Liver (tissue), 8 donors: ENCODE measurements at regions not wholly inside any gene's neighbourhood (a gene's known extent, or its start where the extent isn't known, plus 50 kb on each side); places are given as distances from the start of the nearest gene placed in this dataset.

Experiments used
- DNase-seq: peaks from one replicate; pipeline ENCODE4 v3.0.0-alpha.2; 2017; ENCODE audit warnings: low spot score
- H3K27ac ChIP-seq, 2 donors: one replicate each; pipeline ENCODE4 v1.7.0; 2013; ENCODE audit warnings: inconsistent platforms in 2 of 2, low read length in 2 of 2, control low read depth in 1 of 2, low read depth in 1 of 2, mild to moderate bottlenecking in 1 of 2
- H3K27me3 ChIP-seq, 4 donors: one replicate each; pipeline versions ENCODE4 v1.6.1 to v1.7.0; 2013; ENCODE audit warnings: low read length in 3 of 4, inconsistent platforms in 1 of 4, mild to moderate bottlenecking in 1 of 4, moderate library complexity in 1 of 4; ENCODE audit not compliant: control insufficient read depth in 4 of 4, insufficient read depth in 4 of 4
- H3K36me3 ChIP-seq, 4 donors: one replicate each; pipeline versions ENCODE4 v1.6.1 to v1.7.0; 2013; ENCODE audit warnings: low read length in 3 of 4, mild to moderate bottlenecking in 3 of 4, low read depth in 1 of 4, moderate library complexity in 1 of 4; ENCODE audit not compliant: control insufficient read depth in 4 of 4, insufficient read depth in 3 of 4
- H3K4me1 ChIP-seq, 4 donors: one replicate each; pipeline versions ENCODE4 v1.6.1 to v1.7.0; 2013; ENCODE audit warnings: low read length in 3 of 4, mild to moderate bottlenecking in 3 of 4, moderate library complexity in 1 of 4; ENCODE audit not compliant: control insufficient read depth in 4 of 4, insufficient read depth in 4 of 4
- H3K4me3 ChIP-seq, 3 donors: one replicate each; pipeline versions ENCODE4 v1.6.1 to v1.7.0; 2013; ENCODE audit warnings: low read length in 3 of 3, control low read depth in 1 of 3, low read depth in 1 of 3, mild to moderate bottlenecking in 1 of 3
- H3K9ac ChIP-seq, 2 donors: one replicate each; pipeline ENCODE4 v1.7.0; 2013; ENCODE audit warnings: low read length in 2 of 2, mild to moderate bottlenecking in 2 of 2, moderate library complexity in 2 of 2, control low read depth in 1 of 2, low read depth in 1 of 2
- H3K9me3 ChIP-seq, 4 donors: one replicate each; pipeline versions ENCODE4 v1.6.1 to v1.7.0; 2013; ENCODE audit warnings: low read length in 3 of 4; ENCODE audit not compliant: control insufficient read depth in 4 of 4
- ATF3 ChIP-seq: IDR thresholded peaks from 2 replicates; pipeline ENCODE4 v1.6.1; 2016; ENCODE audit warnings: antibody characterized with exemption
- CTCF ChIP-seq: fragments of 150-350 bp; IDR thresholded peaks from 2 replicates; pipeline ENCODE4 v1.5.1; 2017; ENCODE audit warnings: improper control_type of control experiment, low read depth, low read length; ENCODE audit not compliant: missing input control
- EGR1 ChIP-seq, 2 donors: IDR thresholded peaks; 2 replicates each; pipeline ENCODE4 v1.6.1; 2016 to 2018; ENCODE audit warnings: antibody characterized with exemption in 2 of 2, low read depth in 2 of 2
- FOXA1 ChIP-seq: IDR thresholded peaks from 2 replicates; pipeline ENCODE4 v1.6.1; 2016; ENCODE audit warnings: antibody characterized with exemption
- FOXA2 ChIP-seq: IDR thresholded peaks from 2 replicates; pipeline ENCODE4 v1.6.1; 2016; ENCODE audit warnings: antibody characterized with exemption
- GABPA ChIP-seq, 2 donors: IDR thresholded peaks in 1 of 2; conservative IDR thresholded peaks in 1 of 2; 2 replicates each; pipeline ENCODE4 v1.6.1; 2016; ENCODE audit warnings: antibody characterized with exemption in 2 of 2, mild to moderate bottlenecking in 1 of 2, moderate library complexity in 1 of 2
- HNF4A ChIP-seq, 2 donors: conservative IDR thresholded peaks; 2 replicates each; pipeline ENCODE4 v1.6.1; 2016; ENCODE audit warnings: antibody characterized with exemption in 2 of 2, mild to moderate bottlenecking in 2 of 2
- MAX ChIP-seq: IDR thresholded peaks from 2 replicates; pipeline ENCODE4 v1.6.1; 2016; ENCODE audit warnings: antibody characterized with exemption
- RAD21 ChIP-seq, 2 donors: IDR thresholded peaks; 2 replicates each; pipeline ENCODE4 v1.6.1; 2016; ENCODE audit warnings: antibody characterized with exemption in 2 of 2, mild to moderate bottlenecking in 2 of 2
- REST ChIP-seq: IDR thresholded peaks from 2 replicates; pipeline ENCODE4 v1.6.1; 2016; ENCODE audit warnings: antibody characterized with exemption, mild to moderate bottlenecking
- RXRA ChIP-seq, 2 donors: IDR thresholded peaks; 2 replicates each; pipeline ENCODE4 v1.6.1; 2017 to 2018; ENCODE audit warnings: antibody characterized with exemption in 2 of 2, mild to moderate bottlenecking in 1 of 2
- SP1 ChIP-seq: IDR thresholded peaks from 2 replicates; pipeline ENCODE4 v1.6.1; 2018; ENCODE audit warnings: antibody characterized with exemption, mild to moderate bottlenecking
- YY1 ChIP-seq: IDR thresholded peaks from 2 replicates; pipeline ENCODE4 v1.6.1; 2016; ENCODE audit warnings: antibody characterized with exemption, mild to moderate bottlenecking
- ZBTB33 ChIP-seq: IDR thresholded peaks from 2 replicates; pipeline ENCODE4 v1.6.1; 2016; ENCODE audit warnings: antibody characterized with exemption
- WGBS: extraction: QIAGEN DNeasy Blood & Tissue Kit; methylation state at CpG from one replicate; pipeline ENCODE4 v1.1.7; 2013; 5-methylcytosine and 5-hydroxymethylcytosine counted together
- donor health status: healthy.
- donor health status: healthy.
- donor health status: healthy.
- donor health status: healthy.
- donor health status: healthy.

- Histone ChIP-seq H3K4me3 (no peak overlapping the region), H3K36me3 (no peaks in the 10 kb centered on the region), H3K9ac (no peak overlapping the region), H3K27ac (no peak overlapping the region), H3K4me1 (peaks cover 0 to 9% (median 0%) of the 10 kb centered on the region in 4 donors), H3K27me3 (no peaks in the 10 kb centered on the region), H3K9me3 (no peaks in the 10 kb centered on the region)
- TF ChIP-seq HNF4A (conservative IDR thresholded peaks at IDR 0.05) = no peak
- TF ChIP-seq REST = no peak
- no peak for TF ChIP-seq FOXA1
- no peak for TF ChIP-seq MAX
- no peak for TF ChIP-seq GABPA (IDR thresholded peaks at IDR 0.05 in 1 of 2, conservative IDR thresholded peaks at IDR 0.05 in 1 of 2)
- no peak for TF ChIP-seq FOXA2
- no peak for TF ChIP-seq ZBTB33
- TF ChIP-seq RXRA (IDR thresholded peaks at IDR 0.05) = no peak
- TF ChIP-seq YY1 = no peak
- no peak for DNase-seq
- 66% methylated on average over 3 of the region's 3 CpGs for WGBS
Observed at GRCh38 chr4:67104145-67104544, 441.2 kb downstream of the CENPC start.

GRCh38 chr4:67103001-67103747, 442.1 kb downstream of the CENPC start:
- Histone ChIP-seq H3K9me3 (no peaks in the 10 kb centered on the region), H3K4me3 (no peak overlapping the region), H3K9ac (no peak overlapping the region), H3K27me3 (no peaks in the 10 kb centered on the region), H3K4me1 (peaks cover 0 to 9% (median 0%) of the 10 kb centered on the region in 4 donors), H3K36me3 (no peaks in the 10 kb centered on the region), H3K27ac (no peak overlapping the region)
- DNase-seq = no peak
- WGBS = 81% methylated on average over 6 of the region's 6 CpGs
- TF ChIP-seq SP1 = no peak
- TF ChIP-seq FOXA1 = no peak
- no peak for TF ChIP-seq FOXA2
- no peak for TF ChIP-seq RAD21 (IDR thresholded peaks at IDR 0.05)
- TF ChIP-seq ATF3 = no peak
- TF ChIP-seq EGR1 (IDR thresholded peaks at IDR 0.05; ENCODE audit: low read depth in 2 of 2) = no peak
- no peak for TF ChIP-seq CTCF
